SJSA1 (cell line): ENCODE measurements at regions not wholly inside any gene's neighbourhood (a gene's known extent, or its start where the extent isn't known, plus 50 kb on each side); places are given as distances from the start of the nearest gene placed in this dataset.

Source experiments
- DNase-seq, 2 experiments: peaks; one replicate each; pipeline ENCODE4 v3.0.0-alpha.2; 2015 to 2020; ENCODE audit warnings: low spot score in 2 of 2, low read depth in 1 of 2
- H3K27ac ChIP-seq: fragments of 250-450 bp; sonication (Bioruptor Pico); 2 replicates; pipeline ENCODE4 v1.5.1; 2020; ENCODE audit warnings: mild to moderate bottlenecking, moderate library complexity
- H3K27me3 ChIP-seq: fragments of 250-450 bp; sonication (Bioruptor Pico); replicated peaks from 2 replicates; pipeline ENCODE4 v1.5.1; 2020; ENCODE audit warnings: mild to moderate bottlenecking, moderate library complexity
- H3K36me3 ChIP-seq: fragments of 250-450 bp; sonication (Bioruptor Pico); 2 replicates; pipeline ENCODE4 v1.5.1; 2020; ENCODE audit warnings: mild to moderate bottlenecking
- H3K4me1 ChIP-seq: fragments of 250-450 bp; sonication (Bioruptor Pico); replicated peaks from 2 replicates; pipeline ENCODE4 v1.6.1; 2021; ENCODE audit warnings: mild to moderate bottlenecking
- H3K4me3 ChIP-seq: fragments of 250-450 bp; sonication (Bioruptor Pico); 2 replicates; pipeline ENCODE4 v1.5.1; 2020; ENCODE audit warnings: mild to moderate bottlenecking
- H3K9me3 ChIP-seq: fragments of 250-450 bp; sonication (Bioruptor Pico); replicated peaks from 2 replicates; pipeline ENCODE4 v1.5.1; 2020; ENCODE audit warnings: mild to moderate bottlenecking

DNA sequence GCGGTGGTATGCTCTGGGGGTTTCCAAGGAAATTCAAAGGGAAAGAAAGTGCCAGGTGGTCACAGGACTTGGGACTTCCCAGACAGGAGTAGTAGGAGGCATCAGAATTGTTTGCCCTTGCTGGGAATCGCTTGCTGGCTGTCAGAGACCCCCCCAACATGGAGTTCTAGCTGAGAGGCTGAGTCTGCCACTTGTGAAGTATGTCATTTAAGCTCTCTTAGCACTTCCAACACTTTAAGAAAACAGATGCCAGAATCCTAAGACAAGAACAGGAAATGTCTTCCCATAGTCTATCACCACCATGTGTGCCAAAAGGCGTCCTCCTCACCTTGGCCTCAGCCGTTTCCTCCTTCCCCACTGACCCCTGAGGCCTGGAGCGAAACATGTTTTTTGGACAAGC, 193.8 kb upstream of the IRX3 start:
- H3K4me1 ChIP-seq = no peaks in the 10 kb centered on the region
- no peak overlapping the region for H3K27ac ChIP-seq
- no peak overlapping the region for H3K4me3 ChIP-seq
- H3K9me3 ChIP-seq = no peaks in the 10 kb centered on the region
- H3K36me3 ChIP-seq = no peaks in the 10 kb centered on the region
- H3K27me3 ChIP-seq = no peaks in the 10 kb centered on the region
- DNase-seq = no peak

DNA sequence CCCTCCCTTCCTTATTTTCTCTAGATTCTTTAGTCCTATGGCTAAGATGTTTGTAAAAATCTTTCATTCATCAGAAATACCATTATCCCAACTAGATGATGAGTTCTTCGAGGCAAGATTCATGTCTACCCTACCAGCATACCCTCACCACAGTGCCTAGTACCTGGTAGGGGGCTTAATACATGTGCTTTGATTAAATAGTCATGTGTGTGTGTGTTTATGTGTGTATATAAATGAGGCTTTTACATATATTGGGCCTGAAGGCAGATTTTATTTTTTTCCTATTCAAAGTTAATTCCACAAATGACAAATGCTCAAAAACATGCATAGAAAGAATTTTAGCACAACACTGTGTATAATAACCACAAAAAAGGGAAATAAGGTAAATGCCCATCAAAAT, 193.0 kb upstream of the IRX3 start:
- Histone ChIP-seq H3K36me3 (no peaks in the 10 kb centered on the region), H3K4me1 (no peaks in the 10 kb centered on the region), H3K27ac (no peak overlapping the region), H3K27me3 (no peaks in the 10 kb centered on the region), H3K4me3 (no peak overlapping the region), H3K9me3 (no peaks in the 10 kb centered on the region)
- no peak for DNase-seq

DNA sequence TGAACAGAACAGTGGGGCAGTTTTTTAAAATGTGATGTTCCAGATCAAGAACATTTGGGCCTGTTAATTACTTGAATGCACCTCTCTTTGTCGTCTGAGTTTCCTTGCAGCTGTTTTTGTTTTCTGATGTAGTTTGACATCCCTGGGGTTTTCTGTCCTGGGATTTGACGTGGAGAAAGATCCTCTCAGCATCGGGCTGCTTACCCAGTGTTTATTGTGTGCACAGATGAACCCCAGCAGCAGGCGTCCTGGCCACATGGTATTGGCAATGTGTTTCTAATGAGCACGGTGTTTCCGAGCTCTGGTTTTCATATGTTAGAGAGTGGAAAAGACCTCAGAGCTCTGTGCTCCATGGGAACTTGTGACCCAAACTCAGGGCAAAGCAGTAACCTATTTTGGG, 191.1 kb upstream of the IRX3 start:
- H3K27me3 ChIP-seq = no peaks in the 10 kb centered on the region
- H3K4me3 ChIP-seq = no peak overlapping the region
- H3K27ac ChIP-seq = no peak overlapping the region
- no peaks in the 10 kb centered on the region for H3K9me3 ChIP-seq
- no peaks in the 10 kb centered on the region for H3K4me1 ChIP-seq
- DNase-seq = no peak
- H3K36me3 ChIP-seq = no peaks in the 10 kb centered on the region

DNA sequence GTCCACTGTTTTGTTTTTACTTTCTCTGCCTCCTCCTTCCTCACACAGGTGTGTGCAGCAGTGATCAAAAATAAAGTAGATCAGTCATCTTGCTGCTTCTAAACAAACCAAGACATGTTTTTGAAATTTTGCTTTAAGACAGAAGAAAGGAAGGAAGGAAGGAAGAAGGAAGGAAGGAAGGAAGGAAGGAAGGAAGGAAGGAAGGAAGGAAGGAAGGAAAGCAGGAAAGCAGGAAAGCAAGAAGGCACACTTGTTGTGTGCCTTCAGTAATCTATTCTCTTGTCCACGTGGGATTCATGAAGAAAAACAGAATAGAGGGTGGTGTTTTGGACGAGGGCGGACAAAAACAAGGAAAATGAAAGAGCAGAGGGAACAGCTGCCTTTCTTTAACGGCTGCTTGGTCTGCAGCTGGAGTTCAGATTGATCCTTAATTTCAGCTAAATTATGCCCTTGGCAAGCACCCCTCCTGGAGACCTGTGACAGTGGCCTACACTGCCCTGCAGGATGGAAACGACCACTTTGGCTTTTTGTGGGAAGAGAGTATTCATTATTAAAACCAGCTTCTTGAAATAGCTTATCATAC, 188.5 kb upstream of the IRX3 start:
- no peaks in the 10 kb centered on the region for H3K27me3 ChIP-seq
- no peak for DNase-seq
- H3K4me3 ChIP-seq = no peak overlapping the region
- H3K36me3 ChIP-seq = no peaks in the 10 kb centered on the region
- no peaks in the 10 kb centered on the region for H3K4me1 ChIP-seq
- H3K27ac ChIP-seq = no peak overlapping the region
- no peaks in the 10 kb centered on the region for H3K9me3 ChIP-seq

DNA sequence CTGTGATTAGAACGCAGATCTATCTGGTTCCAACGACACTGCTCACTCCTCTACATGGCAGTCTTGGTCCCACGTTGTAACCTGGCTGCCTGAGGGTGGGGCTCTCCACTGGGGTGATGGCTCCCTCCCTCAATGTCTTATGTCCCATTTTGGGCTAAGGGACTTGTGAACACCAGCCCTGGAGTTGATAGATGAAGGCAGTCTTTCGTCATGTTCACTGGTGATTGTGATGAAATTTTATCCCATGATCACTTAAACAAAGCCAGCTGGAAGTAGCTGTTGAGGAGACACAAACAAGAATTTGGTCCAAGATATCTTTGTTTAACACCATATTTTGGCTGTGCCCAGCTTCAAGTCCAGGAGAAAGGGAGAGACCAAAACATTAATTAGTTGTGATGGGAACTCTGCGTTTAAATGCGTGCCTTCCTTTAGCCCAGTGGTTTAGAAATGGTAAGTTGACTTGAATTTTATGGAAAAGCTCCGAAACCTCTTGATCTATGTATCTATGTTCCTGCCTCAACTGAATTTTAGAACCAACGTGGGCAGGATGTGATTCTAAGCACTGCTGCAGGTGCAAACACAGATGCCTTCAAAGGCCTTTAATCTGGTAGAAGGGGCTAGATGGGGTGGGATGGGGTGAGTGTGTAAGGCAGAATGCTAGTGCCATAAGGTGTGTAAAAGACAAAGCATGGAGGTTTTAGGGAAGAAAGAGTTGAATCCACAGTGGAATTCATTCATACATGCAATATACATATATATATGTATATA, 186.8 kb upstream of the IRX3 start:
- Histone ChIP-seq H3K9me3 (no peaks in the 10 kb centered on the region), H3K4me1 (no peaks in the 10 kb centered on the region), H3K4me3 (no peak overlapping the region), H3K27me3 (no peaks in the 10 kb centered on the region), H3K36me3 (no peaks in the 10 kb centered on the region), H3K27ac (no peak overlapping the region)
- no peak for DNase-seq

DNA sequence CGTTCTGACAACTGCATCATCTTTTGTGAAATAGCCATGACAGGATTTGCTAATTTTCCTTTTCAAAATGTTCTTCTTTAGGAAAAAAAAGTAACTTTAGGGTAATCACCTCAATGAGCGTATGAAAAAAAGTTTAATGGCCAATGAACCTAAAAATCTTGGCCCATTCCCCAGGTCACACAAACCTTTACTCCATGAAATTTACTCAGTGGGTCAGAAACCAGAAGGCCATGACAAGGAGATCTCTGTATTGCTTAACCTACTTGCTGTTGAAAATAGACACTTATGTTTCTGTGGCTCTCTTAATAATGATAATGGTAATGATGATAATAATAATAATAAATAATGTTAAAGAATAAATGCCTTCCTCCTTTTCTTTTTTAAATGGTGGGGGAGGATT, 180.8 kb upstream of the IRX3 start:
- no peak overlapping the region for H3K27ac ChIP-seq
- H3K36me3 ChIP-seq = no peaks in the 10 kb centered on the region

DNA sequence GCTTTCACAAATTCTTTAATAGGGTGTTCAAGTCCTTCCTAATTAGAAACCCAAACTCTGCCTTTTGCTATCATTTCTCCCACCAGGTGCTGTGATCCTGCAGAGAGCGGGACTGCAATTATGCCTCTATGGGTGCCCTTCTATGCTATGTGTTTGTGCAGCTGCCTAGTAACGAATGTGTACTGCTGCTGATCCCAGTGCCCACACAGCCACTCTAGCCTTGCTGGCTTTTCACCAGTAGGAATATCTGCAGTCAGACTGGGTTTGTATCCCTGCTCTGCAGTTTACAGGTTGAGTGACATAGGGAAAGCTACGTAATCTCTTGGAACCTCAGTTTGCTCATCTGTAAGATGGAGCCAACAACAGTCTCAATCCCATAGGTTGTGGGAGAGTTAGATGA, 179.6 kb upstream of the IRX3 start:
- no peak for DNase-seq
- H3K9me3 ChIP-seq = peaks cover 6% of the 10 kb centered on the region
- H3K27ac ChIP-seq = no peak overlapping the region
- H3K4me1 ChIP-seq = peaks cover 19% of the 10 kb centered on the region
- H3K4me3 ChIP-seq = no peak overlapping the region
- no peaks in the 10 kb centered on the region for H3K27me3 ChIP-seq
- H3K36me3 ChIP-seq = no peaks in the 10 kb centered on the region

More for the DNA sequence above, 180.8 kb upstream of the IRX3 start:
- Histone ChIP-seq H3K27me3 (no peaks in the 10 kb centered on the region), H3K4me3 (no peak overlapping the region), H3K9me3 (peaks cover 6% of the 10 kb centered on the region), H3K4me1 (peaks cover 8% of the 10 kb centered on the region)
- DNase-seq = no peak

DNA sequence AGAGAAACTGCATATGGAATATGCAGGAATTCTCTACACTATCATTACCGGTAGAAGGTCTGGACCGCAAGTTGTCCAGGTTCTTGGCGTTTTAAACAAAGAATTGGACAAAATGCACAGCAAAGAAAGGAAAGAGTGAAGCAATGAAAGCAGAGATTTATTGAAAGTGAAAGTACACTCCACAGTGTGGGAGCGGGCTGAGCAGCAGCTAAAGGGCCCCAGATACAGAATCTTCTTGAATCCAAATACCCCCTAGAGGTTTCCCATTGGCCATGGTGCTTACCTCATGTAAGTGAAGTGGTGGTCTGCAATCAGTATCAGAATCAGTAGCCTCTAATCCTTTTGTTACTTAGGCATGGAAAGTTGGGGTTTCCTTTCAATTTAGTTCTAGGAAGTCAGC, 178.5 kb upstream of the IRX3 start:
- DNase-seq = no peak
- Histone ChIP-seq H3K4me1 (peaks cover 31% of the 10 kb centered on the region), H3K27ac (no peak overlapping the region), H3K36me3 (no peaks in the 10 kb centered on the region), H3K4me3 (no peak overlapping the region), H3K9me3 (peaks cover 6% of the 10 kb centered on the region), H3K27me3 (no peaks in the 10 kb centered on the region)

DNA sequence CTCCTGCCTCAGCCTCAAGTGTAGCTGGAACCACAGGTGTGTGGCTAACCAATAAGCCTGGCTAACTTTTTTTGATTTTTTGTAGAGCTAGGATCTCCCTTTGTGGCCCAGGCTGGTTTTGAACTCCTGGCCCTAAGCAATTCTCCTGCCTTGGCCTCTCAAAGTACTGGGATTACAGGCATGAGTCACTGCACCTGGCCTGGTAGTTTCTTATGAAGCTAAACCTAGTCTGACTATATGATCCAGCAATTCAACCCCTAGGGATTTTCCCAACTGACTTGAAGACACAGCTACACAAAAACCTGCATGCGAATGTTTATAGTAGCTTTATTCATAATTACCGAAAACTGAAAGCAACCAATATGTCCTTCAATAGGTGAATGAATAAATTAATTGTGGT, 176.2 kb upstream of the IRX3 start:
- Histone ChIP-seq H3K27me3 (no peaks in the 10 kb centered on the region), H3K4me3 (no peak overlapping the region), H3K4me1 (peaks cover 42% of the 10 kb centered on the region), H3K27ac (peak overlapping the region; percentile 69), H3K36me3 (no peaks in the 10 kb centered on the region), H3K9me3 (peaks cover 6% of the 10 kb centered on the region)
- DNase-seq = no peak

DNA sequence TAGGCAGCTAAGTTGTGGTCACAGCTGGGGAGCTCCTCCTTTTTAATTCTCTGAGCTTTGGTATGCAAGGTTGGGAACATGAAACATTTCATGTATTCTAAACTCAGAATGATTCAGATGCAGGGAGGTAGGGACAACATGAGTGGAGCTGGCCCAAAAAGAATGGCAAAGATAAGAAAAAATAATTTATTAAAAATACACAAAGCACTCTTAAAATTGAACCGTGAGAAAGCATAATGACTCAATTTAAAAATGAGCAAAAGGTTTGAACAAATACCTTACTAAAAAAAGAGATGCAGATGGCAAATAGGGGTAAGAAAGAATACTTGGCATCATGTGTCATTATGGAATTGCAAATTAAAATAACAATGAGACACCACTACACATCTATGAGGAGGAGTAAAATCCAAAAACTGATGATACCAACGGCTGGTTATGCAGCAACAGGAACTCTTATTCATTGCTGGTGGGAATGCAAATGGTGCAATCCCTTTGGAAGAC, 175.6 kb upstream of the IRX3 start:
- no peaks in the 10 kb centered on the region for H3K27me3 ChIP-seq
- no peaks in the 10 kb centered on the region for H3K36me3 ChIP-seq
- H3K9me3 ChIP-seq = peaks cover 6% of the 10 kb centered on the region
- H3K4me3 ChIP-seq = no peak overlapping the region
- DNase-seq = peak in 1 of 2 experiments; percentile 65
- peaks cover 42% of the 10 kb centered on the region for H3K4me1 ChIP-seq
- peak overlapping the region; percentile 69 for H3K27ac ChIP-seq

DNA sequence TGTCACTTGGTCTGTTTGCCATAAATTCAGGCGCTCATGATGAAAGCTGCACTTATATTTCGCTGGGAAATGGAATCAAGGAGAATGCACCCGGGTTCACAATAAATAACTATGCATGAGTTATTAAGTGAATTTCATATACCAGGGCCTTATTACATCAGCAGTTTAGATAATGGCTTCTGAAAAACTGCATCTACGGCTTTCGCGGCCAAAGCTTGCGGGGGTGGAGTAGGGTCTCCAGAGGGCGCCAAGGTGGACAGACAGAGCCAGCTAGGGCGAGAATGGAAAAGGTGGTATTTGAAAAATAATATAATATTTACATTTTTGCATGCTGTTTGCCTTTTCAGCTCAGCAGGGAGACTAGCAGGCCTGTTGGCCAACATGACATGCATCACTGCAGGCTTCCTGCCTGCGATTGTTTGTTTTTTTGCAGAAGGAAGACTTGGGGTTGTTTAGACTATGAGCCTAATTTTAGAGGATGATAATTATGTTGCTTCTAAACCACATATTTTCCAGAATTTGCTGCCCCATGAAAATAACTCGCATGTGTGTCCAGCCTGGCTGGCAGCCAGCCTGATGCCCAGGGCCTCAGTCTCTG, 173.8 kb upstream of the IRX3 start:
- peak in 1 of 2 experiments; percentile 59 for DNase-seq
- Histone ChIP-seq H3K27me3 (no peaks in the 10 kb centered on the region), H3K36me3 (no peaks in the 10 kb centered on the region), H3K4me1 (peaks cover 42% of the 10 kb centered on the region), H3K4me3 (no peak overlapping the region), H3K9me3 (peaks cover 6% of the 10 kb centered on the region), H3K27ac (peak overlapping the region; percentile 55)

DNA sequence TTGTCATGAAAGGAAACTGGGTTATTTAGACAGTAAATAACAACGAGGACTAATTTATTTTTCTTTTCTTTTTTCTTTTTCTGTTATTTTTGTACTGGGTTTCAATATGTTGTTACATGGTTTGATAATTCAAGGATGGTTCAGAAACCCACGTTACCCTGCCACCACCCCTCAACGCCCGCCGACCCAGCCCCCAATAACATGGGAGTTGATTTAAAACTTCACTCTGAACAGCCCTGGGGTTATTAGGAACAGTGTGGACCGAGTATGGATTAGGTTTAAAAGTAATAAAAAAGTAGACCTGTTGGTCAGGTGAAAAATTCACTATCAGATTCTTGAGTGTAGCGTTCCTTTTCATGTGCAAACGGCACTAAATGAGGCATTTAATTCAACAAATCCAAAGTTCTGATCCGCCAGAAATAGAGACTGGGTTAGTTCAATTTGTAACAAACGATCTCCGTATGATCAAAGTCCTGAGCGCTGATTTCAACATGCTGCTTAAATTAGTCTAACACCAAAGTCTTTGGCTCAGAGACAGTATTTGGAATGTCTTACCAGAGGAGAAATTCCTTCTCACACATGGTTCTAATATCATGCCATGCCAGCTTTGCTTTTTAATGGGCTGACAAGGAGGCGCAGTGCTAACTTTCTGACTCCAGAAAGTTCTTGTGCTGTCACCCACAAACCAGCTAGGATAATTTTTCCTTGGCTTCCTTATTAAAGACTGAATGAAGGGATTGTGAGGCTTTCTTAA, 173.1 kb upstream of the IRX3 start:
- DNase-seq = peak in 1 of 2 experiments; percentile 42
- no peak overlapping the region for H3K4me3 ChIP-seq
- peak overlapping the region; percentile 55 for H3K27ac ChIP-seq
- H3K36me3 ChIP-seq = no peaks in the 10 kb centered on the region
- H3K4me1 ChIP-seq = peaks cover 42% of the 10 kb centered on the region
- no peaks in the 10 kb centered on the region for H3K27me3 ChIP-seq
- H3K9me3 ChIP-seq = peaks cover 6% of the 10 kb centered on the region

DNA sequence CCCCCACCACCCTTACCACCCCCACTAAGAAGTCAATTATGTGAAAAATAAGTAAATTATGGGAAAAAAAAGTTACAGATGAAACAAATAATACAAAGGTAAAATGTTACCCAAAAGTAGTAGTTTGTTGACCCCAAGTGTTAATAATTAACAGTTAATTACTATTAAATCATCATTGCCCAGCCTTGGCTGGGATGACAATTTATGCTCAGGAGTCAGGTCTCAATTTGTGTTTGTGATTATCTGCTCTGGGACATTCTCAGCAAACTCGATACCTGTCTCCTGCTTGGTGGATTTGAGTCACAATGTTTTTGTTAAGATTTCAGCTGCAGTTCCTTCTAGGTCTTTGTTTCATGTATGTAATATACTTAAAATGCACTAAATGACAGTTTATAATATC, 172.3 kb upstream of the IRX3 start:
- Histone ChIP-seq H3K9me3 (peaks cover 6% of the 10 kb centered on the region; the same call in 1 of the 2 replicates), H3K27ac (no peak overlapping the region), H3K4me3 (no peak overlapping the region), H3K36me3 (no peaks in the 10 kb centered on the region), H3K27me3 (no peaks in the 10 kb centered on the region), H3K4me1 (peaks cover 42% of the 10 kb centered on the region)
- no peak for DNase-seq

DNA sequence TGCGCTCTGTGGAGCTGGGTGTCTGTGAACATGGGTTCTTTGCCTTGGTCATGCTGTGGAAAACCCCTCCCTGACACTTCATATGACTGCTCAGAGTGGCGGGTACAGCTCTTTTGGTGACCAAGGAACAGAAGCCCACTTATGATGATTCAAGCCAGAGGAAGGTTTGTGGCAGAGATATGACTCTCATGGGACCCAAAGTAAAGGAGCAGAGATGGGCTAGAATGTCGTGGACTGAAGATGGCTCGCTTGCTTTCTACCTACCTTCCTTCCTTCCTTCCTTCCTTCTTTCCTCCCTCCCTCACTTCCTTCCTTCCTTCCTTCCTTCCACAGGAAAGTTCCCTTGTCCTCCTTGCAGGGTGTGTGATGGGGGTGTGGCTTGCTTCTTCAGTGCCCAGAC, 169.7 kb upstream of the IRX3 start:
- H3K4me3 ChIP-seq = no peak overlapping the region
- H3K36me3 ChIP-seq = no peaks in the 10 kb centered on the region
- peaks cover 23% of the 10 kb centered on the region for H3K4me1 ChIP-seq
- H3K27me3 ChIP-seq = no peaks in the 10 kb centered on the region
- no peak overlapping the region for H3K27ac ChIP-seq
- no peaks in the 10 kb centered on the region for H3K9me3 ChIP-seq
- DNase-seq = no peak
